ENCODE measurements at regions not wholly inside any gene's neighbourhood (a gene's known extent, or its start where the extent isn't known, plus 50 kb on each side); places are given as distances from the start of the nearest gene placed in this dataset.
A peak's percentile ranks its signal among the peaks of the same experiment; 100 is the strongest.

GRCh38 chr13:24011266-24011665 lies 114.0 kb upstream of the C1QTNF9B start:
- Histone ChIP-seq H3K36me3 (no peaks in the 10 kb centered on the region), H3K27ac (no peak overlapping the region), H3K4me3 (no peak overlapping the region), H3K9me3 (no peaks in the 10 kb centered on the region), H3K4me1 (no peaks in the 10 kb centered on the region), H3K27me3 (no peaks in the 10 kb centered on the region)
- WGBS, 2 donors, result 92 to 97% methylated on average over 3 to 6 of the region's 7 CpGs
- TF ChIP-seq POLR2A (IDR thresholded peaks at IDR 0.05), result no peak
- no peak for TF ChIP-seq CTCF (IDR thresholded peaks at IDR 0.05)
- TF ChIP-seq EP300 (IDR thresholded peaks at IDR 0.05), result no peak
- no peak for DNase-seq (ENCODE audit: low spot score in 2 of 2)

DNA sequence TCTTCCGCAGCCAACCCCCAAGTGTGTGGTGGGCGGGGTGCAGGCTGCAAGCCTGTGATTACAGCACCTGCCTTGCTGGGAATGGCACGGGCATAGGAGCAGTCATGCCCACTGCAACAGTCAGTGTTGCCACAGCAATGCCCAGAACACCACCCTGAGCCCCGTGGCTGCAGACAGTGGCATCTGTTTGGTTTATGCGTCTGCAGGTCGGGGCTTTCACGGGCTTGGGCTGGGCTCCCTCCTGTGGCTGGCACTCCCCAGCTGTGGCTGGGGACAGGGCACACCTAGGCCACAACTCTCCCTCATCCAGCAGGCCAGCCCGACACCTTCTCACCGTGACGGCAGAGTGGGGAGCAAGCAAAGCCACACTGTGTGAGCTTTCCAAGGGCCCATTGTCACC lies 115.3 kb upstream of the C1QTNF9B start:
- no peaks in the 10 kb centered on the region for H3K36me3 ChIP-seq
- no peak overlapping the region for H3K4me3 ChIP-seq
- no peaks in the 10 kb centered on the region for H3K27me3 ChIP-seq
- H3K4me1 ChIP-seq, result no peaks in the 10 kb centered on the region
- H3K9me3 ChIP-seq, result no peaks in the 10 kb centered on the region
- no peak for DNase-seq (ENCODE audit: low spot score in 2 of 2)
- no peak overlapping the region for H3K27ac ChIP-seq
- 83 to 94% methylated on average over 8 to 9 of the region's 10 CpGs for WGBS, 2 donors
- TF ChIP-seq POLR2A (IDR thresholded peaks at IDR 0.05) (no peak), EP300 (IDR thresholded peaks at IDR 0.05) (no peak), CTCF (IDR thresholded peaks at IDR 0.05) (no peak)

DNA sequence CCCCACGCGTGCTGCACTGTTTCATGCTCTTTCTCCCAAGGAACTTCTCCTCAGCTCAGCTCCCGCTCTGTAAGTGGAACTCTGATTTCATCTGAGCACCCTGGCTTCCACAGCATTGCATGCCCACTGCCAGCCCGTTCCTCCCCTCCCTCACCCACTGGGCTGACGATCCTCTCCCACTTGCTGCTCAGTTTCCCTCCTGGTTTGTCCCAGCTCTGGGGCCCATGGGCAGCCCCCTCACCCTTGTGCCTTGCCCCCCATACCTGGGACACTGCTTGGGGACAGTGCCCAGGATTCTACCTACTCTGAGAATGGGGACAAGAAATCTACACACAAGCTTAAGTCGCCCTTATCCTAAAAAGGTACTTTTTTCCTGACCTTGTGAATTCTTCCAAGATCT lies 115.9 kb upstream of the C1QTNF9B start:
- no peak overlapping the region for H3K27ac ChIP-seq
- no peaks in the 10 kb centered on the region for H3K4me1 ChIP-seq
- no peaks in the 10 kb centered on the region for H3K36me3 ChIP-seq
- H3K4me3 ChIP-seq, result no peak overlapping the region
- no peak for DNase-seq (ENCODE audit: low spot score in 2 of 2)
- WGBS, 2 donors, result 89 to 93% methylated on average over 6 of the region's 6 CpGs
- no peaks in the 10 kb centered on the region for H3K9me3 ChIP-seq
- TF ChIP-seq POLR2A (IDR thresholded peaks at IDR 0.05) (no peak), CTCF (IDR thresholded peaks at IDR 0.05) (no peak), EP300 (IDR thresholded peaks at IDR 0.05) (no peak)
- no peaks in the 10 kb centered on the region for H3K27me3 ChIP-seq

DNA sequence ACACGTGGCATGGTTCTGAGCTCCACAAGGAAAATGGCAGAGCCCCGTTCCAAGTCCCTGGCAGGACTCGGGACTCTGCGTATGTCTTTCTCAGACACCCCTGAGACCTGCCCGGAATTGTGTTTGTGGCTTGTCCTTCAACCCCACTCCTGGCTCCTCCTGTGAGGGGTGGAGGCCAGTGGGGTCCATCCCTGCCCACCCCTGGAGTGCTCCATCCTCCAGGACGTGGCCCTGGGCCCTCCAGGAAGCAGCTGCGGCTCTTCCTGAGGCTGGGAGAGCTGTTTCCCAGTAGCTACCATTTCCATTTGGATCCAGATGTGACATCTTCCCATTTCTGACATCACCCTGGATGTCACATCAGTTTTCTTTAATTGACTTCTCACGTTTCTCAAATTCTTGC lies 118.7 kb upstream of the C1QTNF9B start:
- no peak for DNase-seq (ENCODE audit: low spot score in 2 of 2)
- 87 to 93% methylated on average over 7 to 8 of the region's 8 CpGs for WGBS, 2 donors
- TF ChIP-seq POLR2A (IDR thresholded peaks at IDR 0.05) (no peak), CTCF (IDR thresholded peaks at IDR 0.05) (no peak), EP300 (IDR thresholded peaks at IDR 0.05) (no peak)

DNA sequence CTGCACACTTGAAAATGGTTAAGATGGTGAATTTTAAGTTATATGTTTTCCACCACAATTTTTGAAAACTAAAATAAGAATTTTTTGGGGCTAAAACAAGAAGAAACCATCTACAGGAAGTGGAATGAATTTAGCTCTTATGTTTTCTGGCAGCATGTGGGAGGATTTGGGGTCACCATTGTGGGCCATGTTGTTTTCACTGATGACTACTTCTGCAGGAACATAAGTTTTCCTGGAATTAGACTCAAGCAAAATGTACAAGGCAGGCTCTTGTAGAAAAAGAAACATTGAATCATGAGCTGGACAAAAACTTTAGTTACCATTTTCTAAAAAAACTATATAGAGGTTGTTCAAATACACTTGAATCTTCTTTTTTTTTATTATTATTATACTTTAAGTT lies 125.3 kb upstream of the C1QTNF9B start:
- H3K27me3 ChIP-seq, result no peaks in the 10 kb centered on the region
- no peak for TF ChIP-seq POLR2A (IDR thresholded peaks at IDR 0.05)
- peak in 1 of 2 donors; percentile 20 for TF ChIP-seq EP300 (IDR thresholded peaks at IDR 0.05)
- TF ChIP-seq CTCF (IDR thresholded peaks at IDR 0.05), result no peak
- no peak overlapping the region for H3K4me3 ChIP-seq
- no peaks in the 10 kb centered on the region for H3K36me3 ChIP-seq
- DNase-seq (ENCODE audit: low spot score in 2 of 2), result no peak
- peak overlapping the region in 2 of 4 donors; percentile 60 to 61 for H3K27ac ChIP-seq
- peaks cover 0 to 22% (median 0%) of the 10 kb centered on the region in 4 donors for H3K4me1 ChIP-seq
- no peaks in the 10 kb centered on the region for H3K9me3 ChIP-seq

More for the DNA sequence above, 118.7 kb upstream of the C1QTNF9B start:
- H3K9me3 ChIP-seq, result no peaks in the 10 kb centered on the region
- H3K4me3 ChIP-seq, result no peak overlapping the region
- no peaks in the 10 kb centered on the region for H3K36me3 ChIP-seq
- no peak overlapping the region for H3K27ac ChIP-seq
- H3K27me3 ChIP-seq, result no peaks in the 10 kb centered on the region
- H3K4me1 ChIP-seq, result peaks cover 0 to 10% (median 0%) of the 10 kb centered on the region in 4 donors
